ENCODE measurements at regions not wholly inside any gene's neighbourhood (a gene's known extent, or its start where the extent isn't known, plus 50 kb on each side); places are given as distances from the start of the nearest gene placed in this dataset.

GRCh38 chr16:74199066-74199841, 97.4 kb upstream of the PSMD7 start:
- no peak for TF ChIP-seq CTCF (IDR thresholded peaks at IDR 0.05; ENCODE audit: poor library complexity)
- no peak for TF ChIP-seq EZH2 (IDR thresholded peaks at IDR 0.05; ENCODE audit: borderline replicate concordance)
